Lower leg skin (tissue), 4 donors: ENCODE measurements at regions not wholly inside any gene's neighbourhood (a gene's known extent, or its start where the extent isn't known, plus 50 kb on each side); places are given as distances from the start of the nearest gene placed in this dataset.
"Not testable (repeated sequence)": the region's sequence is repeated elsewhere in the genome, so short reads cannot be mapped to it uniquely, and the experiment has no call there.

Source experiments
- DNase-seq, 2 donors: peaks; one replicate each; pipeline ENCODE4 v3.0.0-alpha.2; 2019; ENCODE audit warnings: low spot score in 2 of 2
- H3K4me3 ChIP-seq: fragments of 200-600 bp; sonication (generic); 2 replicates; pipeline ENCODE4 v1.5.1; 2017; ENCODE audit warnings: mild to moderate bottlenecking, low read depth; ENCODE audit not compliant: poor library complexity, severe bottlenecking
- CTCF ChIP-seq, 3 donors: fragments of 450-650 bp; IDR thresholded peaks; one replicate each; pipeline ENCODE4 v1.5.1; 2016; ENCODE audit warnings: antibody characterized with exemption in 3 of 3, mild to moderate bottlenecking in 3 of 3, moderate library complexity in 2 of 3
- POLR2A ChIP-seq, 2 donors: fragments of 450-650 bp; IDR thresholded peaks; one replicate each; pipeline ENCODE4 v1.6.1; 2016 to 2017; ENCODE audit warnings: antibody characterized with exemption in 2 of 2, mild to moderate bottlenecking in 1 of 2, moderate library complexity in 1 of 2
- WGBS, 2 donors: methylation state at CpG; one replicate each; pipeline ENCODE4 v1.1.5; 2018; 5-methylcytosine and 5-hydroxymethylcytosine counted together
- intact Hi-C: fragments of 100-400 bp; cut with DNase I; formaldehyde crosslinking; loops from one replicate; pipeline ENCODE4 v1.15.0; 2023; ENCODE audit warnings: low total_unique reads

GRCh38 chr3:72615182-72615581 is 233.1 kb downstream of the SHQ1 start:
- TF ChIP-seq CTCF (IDR thresholded peaks at IDR 0.05) (no peak), POLR2A (IDR thresholded peaks at IDR 0.05) (no peak)
- H3K4me3 ChIP-seq = no peak overlapping the region
- WGBS, 2 donors = 85 to 88% methylated on average over 3 of the region's 3 CpGs
- DNase-seq = no peak
- intact Hi-C loops = no loop called here

- intact Hi-C loops = no loop called here
- TF ChIP-seq CTCF (IDR thresholded peaks at IDR 0.05) (no peak), POLR2A (IDR thresholded peaks at IDR 0.05) (no peak)
- H3K4me3 ChIP-seq = no peak overlapping the region
- DNase-seq = no peak
- 85 to 88% methylated on average over 5 of the region's 5 CpGs for WGBS, 2 donors
Measured at GRCh38 chr3:72614394-72615074, 233.7 kb downstream of the SHQ1 start.

GRCh38 chr3:72613871-72614270 is 234.4 kb downstream of the SHQ1 start:
- intact Hi-C loops = no loop called here
- DNase-seq = no peak
- H3K4me3 ChIP-seq = no peak overlapping the region
- 92 to 100% methylated on average over 1 of the region's 1 CpG for WGBS, 2 donors
- TF ChIP-seq POLR2A (IDR thresholded peaks at IDR 0.05) (no peak), CTCF (IDR thresholded peaks at IDR 0.05) (no peak)

GRCh38 chr3:72609114-72609513 is 239.1 kb downstream of the SHQ1 start:
- DNase-seq, H3K4me3 ChIP-seq, intact Hi-C loops: not testable (repeated sequence)
- WGBS, 2 donors = 97 to 99% methylated on average over 5 of the region's 5 CpGs

GRCh38 chr3:72606005-72606800 is 242.0 kb downstream of the SHQ1 start:
- intact Hi-C loops = no loop called here
- WGBS, 2 donors = 72 to 94% methylated on average over 6 of the region's 6 CpGs
- TF ChIP-seq POLR2A (IDR thresholded peaks at IDR 0.05) = no peak
- TF ChIP-seq CTCF (IDR thresholded peaks at IDR 0.05) = no peak
- no peak overlapping the region for H3K4me3 ChIP-seq
- no peak for DNase-seq

- intact Hi-C loops = no loop called here
- TF ChIP-seq POLR2A (IDR thresholded peaks at IDR 0.05) (no peak), CTCF (IDR thresholded peaks at IDR 0.05) (no peak)
- H3K4me3 ChIP-seq = no peak overlapping the region
- WGBS, 2 donors = 14 to 28% methylated on average over 3 of the region's 3 CpGs
- no peak for DNase-seq
Measured at GRCh38 chr3:72604328-72604727, 243.9 kb downstream of the SHQ1 start.
